K562 (cell line): ENCODE measurements at regions not wholly inside any gene's neighbourhood (a gene's known extent, or its start where the extent isn't known, plus 50 kb on each side); places are given as distances from the start of the nearest gene placed in this dataset.
A peak's percentile ranks its signal among the peaks of the same experiment; 100 is the strongest.

ENCODE experiments used
- ATAC-seq: fragments of 200-7000 bp; cut with Tn5 transposase; 3 replicates; pipeline ENCODE4 v1.9.1; 2020; ENCODE audit warnings: moderate library complexity
- BruUV-seq: library from RNA; stranded (reverse); fragments of 400-500 nt; replicated peaks from 2 replicates; lab custom pipeline; 2021; lab: Mats Ljungman, UMichigan
- CTCF ChIA-PET: fragments of 300-600 bp; formaldehyde crosslinking; extraction: SDS; loops from one replicate; lab custom pipeline; 2021; ENCODE audit warnings: low intra/inter-chr PET ratio; lab: Yijun Ruan, JAX
- POLR2A ChIA-PET: fragments of 300-600, 350-650 bp; sonication (Branson Sonifier 250); formaldehyde crosslinking; extraction: SDS; loops from one replicate; lab custom pipeline; 2021; ENCODE audit warnings: antibody characterized with exemption, inconsistent platforms; lab: Yijun Ruan, JAX
- DNase-seq, 4 experiments: peaks; one replicate each; pipeline versions ENCODE4 v3.0.0 to v3.0.0-alpha.2; 2011 to 2018; ENCODE audit warnings: low spot score in 3 of 4, mixed read lengths in 3 of 4; ENCODE audit errors: extremely low read depth in 1 of 4
- FAIRE-seq: peaks from 2 replicates; lab custom pipeline; 2011; peaks lifted over from hg19 to GRCh38; lab: Jason Lieb, UNC
- H2AFZ ChIP-seq: 2 replicates; pipeline ENCODE4 v1.6.0; 2011; ENCODE audit warnings: low read depth, low read length, control low read depth, inconsistent platforms
- H3K27ac ChIP-seq: fragments of 200-600 bp; 3 replicates; pipeline ENCODE4 v1.8.0; 2011; ENCODE audit warnings: low read depth, mild to moderate bottlenecking, control low read depth, inconsistent platforms, low read length, moderate library complexity, mixed read lengths; ENCODE audit errors: extremely low read depth
- H3K27me3 ChIP-seq, 2 experiments: fragments of 300-600 bp in 1 of 2; 2 replicates in 1 of 2; 3 replicates in 1 of 2; pipeline versions ENCODE4 v1.6.0 to v1.8.0; 2011; ENCODE audit warnings: inconsistent platforms in 2 of 2, low read length in 2 of 2, mild to moderate bottlenecking in 1 of 2, mixed read lengths in 1 of 2, moderate library complexity in 1 of 2; ENCODE audit not compliant: control insufficient read depth in 2 of 2, insufficient read depth in 2 of 2
- H3K36me3 ChIP-seq: fragments of 300-600 bp; 3 replicates; pipeline ENCODE4 v1.8.0; 2011; ENCODE audit warnings: mild to moderate bottlenecking, low read length, inconsistent platforms; ENCODE audit not compliant: control insufficient read depth, insufficient read depth
- H3K4me1 ChIP-seq, 2 experiments: fragments of 200-600 bp in 1 of 2; replicated peaks in 1 of 2; 2 replicates in 1 of 2; 3 replicates in 1 of 2; pipeline versions ENCODE4 v1.5.1 to v1.8.0; 2011; ENCODE audit warnings: inconsistent platforms in 2 of 2, low read length in 2 of 2, mild to moderate bottlenecking in 1 of 2, mixed read lengths in 1 of 2, moderate library complexity in 1 of 2; ENCODE audit not compliant: control insufficient read depth in 2 of 2, insufficient read depth in 2 of 2
- H3K4me2 ChIP-seq: 2 replicates; pipeline ENCODE4 v1.6.1; 2011; ENCODE audit warnings: low read length, control low read depth, inconsistent platforms, mixed read lengths; ENCODE audit not compliant: insufficient read depth
- H3K4me3 ChIP-seq: fragments of 200-600 bp; sonication (generic), shearing (Covaris generic); 2 replicates; pipeline ENCODE4 v1.5.1; 2016; ENCODE audit warnings: control low read depth, inconsistent platforms
- H3K79me2 ChIP-seq: fragments of 200-600 bp; 3 replicates; pipeline ENCODE4 v1.8.0; 2011; ENCODE audit warnings: low read length, inconsistent platforms; ENCODE audit not compliant: control insufficient read depth, insufficient read depth
- H3K9ac ChIP-seq, 2 experiments: 2 replicates each; pipeline versions ENCODE4 v1.6.0 to v1.6.1; 2011; ENCODE audit warnings: low read depth in 2 of 2, low read length in 2 of 2, control low read depth in 1 of 2, inconsistent platforms in 1 of 2, mild to moderate bottlenecking in 1 of 2, mixed read lengths in 1 of 2; ENCODE audit not compliant: insufficient read depth in 1 of 2
- H3K9me1 ChIP-seq: one replicate; pipeline ENCODE4 v1.6.0; 2011; ENCODE audit warnings: inconsistent platforms, mild to moderate bottlenecking, low read length, moderate library complexity; ENCODE audit not compliant: control insufficient read depth, insufficient read depth
- H3K9me3 ChIP-seq: replicated peaks from 2 replicates; pipeline ENCODE4 v1.5.1; 2011; ENCODE audit warnings: low read depth, low read length, inconsistent platforms; ENCODE audit not compliant: control insufficient read depth, insufficient read depth
- H4K20me1 ChIP-seq: replicated peaks from 2 replicates; pipeline ENCODE4 v1.6.1; 2011; ENCODE audit warnings: low read length, inconsistent platforms, mixed read lengths; ENCODE audit not compliant: control insufficient read depth, insufficient read depth
- GTF2F1 ChIP-seq: IDR thresholded peaks from 2 replicates; pipeline ENCODE4 v1.6.1; 2011; ENCODE audit warnings: low read depth, low read length, improper control_type of control experiment
- REST ChIP-seq, 2 experiments: fragments of 450-650 bp; formaldehyde crosslinking in 1 of 2; IDR thresholded peaks; 2 replicates each; pipeline versions ENCODE4 v1.4.0 to v1.6.1; 2014 to 2020; ENCODE audit warnings: mild to moderate bottlenecking in 2 of 2, borderline replicate concordance in 1 of 2, low read depth in 1 of 2
- RREB1 ChIP-seq: fragments of 250-450 bp; sonication (Bioruptor Pico); IDR thresholded peaks from 2 replicates; pipeline ENCODE4 v1.4.0; 2020
- WHSC1 ChIP-seq: IDR thresholded peaks from one replicate; pipeline ENCODE4 v1.6.1; 2012; ENCODE audit warnings: low read length, control low read depth, inconsistent platforms
- ZBTB49 ChIP-seq: sonication (generic); formaldehyde crosslinking; IDR thresholded peaks from 2 replicates; pipeline ENCODE4 v1.8.0; 2022; ENCODE audit warnings: missing genetic modification reagents, mild to moderate bottlenecking, borderline replicate concordance
- WGBS: fragments of 100-300 bp; shearing (Covaris generic); methylation state at CpG from one replicate; pipeline ENCODE4 v1.1.6; 2016; ENCODE audit warnings: low coverage, mixed read lengths; ENCODE audit not compliant: insufficient coverage; ENCODE audit errors: missing lambda C conversion rate; 5-methylcytosine and 5-hydroxymethylcytosine counted together
- in situ Hi-C: fragments of 300-500 bp; cut with MboI; formaldehyde crosslinking; loops from 4 replicates; pipeline ENCODE4 v1.15.0; 2018; ENCODE audit warnings: inconsistent platforms, mixed read lengths
- intact Hi-C: fragments of 100-400 bp; cut with micrococcal nuclease; formaldehyde crosslinking; loops from 2 replicates; pipeline ENCODE4 v1.14.2; 2022

- in situ Hi-C loops (no loop called here), intact Hi-C loops (no loop called here)
- no TSS peak for BruUV-seq
- H3K9me3 ChIP-seq, result no peaks in the 10 kb centered on the region
- ATAC-seq, result peak; percentile 24; the same call in 1 of the 3 replicates
- H3K4me1 ChIP-seq, result peaks cover 0 to 9% of the 10 kb centered on the region in 2 experiments; a peak in 2 of 5 replicates
- ChIA-PET CTCF (no interaction called here), POLR2A (interaction anchor here (0.9 to 1.2 kb wide), 3 partner anchors 12 to 33 kb away, joined by 3 to 8 read pairs (median 4); no protein-coding TSS in a partner anchor)
- no peak for DNase-seq
- no peak overlapping the region for H3K27ac ChIP-seq
- no peaks in the 10 kb centered on the region for H3K9me1 ChIP-seq
- H3K9ac ChIP-seq, result no peak overlapping the region
- WGBS, result 62% methylated on average over 1 of the region's 1 CpG
- no peak overlapping the region for H3K4me2 ChIP-seq
- H3K27me3 ChIP-seq, result no peaks in the 10 kb centered on the region
- H3K36me3 ChIP-seq, result no peaks in the 10 kb centered on the region
- H2AFZ ChIP-seq, result peak overlapping the region; percentile 49
- FAIRE-seq, result no peak
- H4K20me1 ChIP-seq, result no peaks in the 10 kb centered on the region
- no peak overlapping the region for H3K4me3 ChIP-seq
- H3K79me2 ChIP-seq, result no peaks in the 10 kb centered on the region
- TF ChIP-seq REST (IDR thresholded peaks at IDR 0.05; ENCODE audit: borderline replicate concordance), result no peak
- no peak for TF ChIP-seq REST (CRISPR knock-in tag; IDR thresholded peaks at IDR 0.05; ENCODE audit: low read depth)
- no peak for TF ChIP-seq WHSC1
- no peak for TF ChIP-seq GTF2F1
- TF ChIP-seq ZBTB49 (CRISPR knock-in tag), result no peak
- no peak for TF ChIP-seq RREB1 (CRISPR knock-in tag)
These were observed 182.7 kb downstream of the TFAP2B start for GRCh38 chr6:51001399-51001798.
